Stimulated activated CD4-positive, alpha-beta T cell treated with anti-CD3 and anti-CD28 coated beads, Interleukin-4, amount 100 ng/mL, for 48 hours (primary cell): ENCODE measurements at regions not wholly inside any gene's neighbourhood (a gene's known extent, or its start where the extent isn't known, plus 50 kb on each side); places are given as distances from the start of the nearest gene placed in this dataset.

Experiments used
- DNase-seq, 2 donors: peaks; one replicate each; pipeline ENCODE4 v3.0.0-alpha.2; 2020; ENCODE audit warnings: low read depth in 2 of 2

DNA sequence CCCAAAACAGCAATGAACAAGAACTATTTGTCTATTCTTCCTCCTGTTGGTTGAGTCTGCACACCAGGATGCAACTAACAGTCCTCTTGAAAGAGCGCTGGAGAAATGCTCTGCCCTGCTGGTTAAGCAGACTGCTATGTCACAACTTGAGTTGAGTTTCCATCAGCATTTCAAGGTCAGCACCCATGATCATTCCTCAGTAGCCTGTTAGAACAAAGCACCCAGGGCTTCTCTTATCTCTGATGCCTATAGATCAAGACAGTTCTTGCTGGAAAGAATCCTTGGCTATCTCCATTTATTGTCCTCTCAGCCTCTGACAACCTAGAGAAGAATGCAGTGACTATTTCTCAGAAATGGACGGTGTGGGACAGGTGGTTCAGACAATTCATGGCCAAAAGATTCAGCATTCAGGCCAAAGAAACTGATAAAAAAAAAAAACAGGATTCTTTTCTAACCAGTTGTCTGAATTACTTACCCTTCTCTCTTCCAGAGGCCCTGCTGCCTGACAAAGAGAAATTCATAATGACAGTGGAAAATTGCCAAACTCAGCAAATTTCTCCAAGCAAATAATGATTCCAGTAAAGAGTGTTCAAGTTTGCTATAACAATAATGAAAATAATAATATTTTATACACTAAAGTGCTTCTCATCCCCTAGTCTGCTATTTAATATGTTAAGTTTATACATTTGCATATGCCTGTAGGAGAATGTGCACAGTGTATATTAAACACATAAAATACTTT lies 306.7 kb downstream of the EMP1 start:
- no peak for DNase-seq

DNA sequence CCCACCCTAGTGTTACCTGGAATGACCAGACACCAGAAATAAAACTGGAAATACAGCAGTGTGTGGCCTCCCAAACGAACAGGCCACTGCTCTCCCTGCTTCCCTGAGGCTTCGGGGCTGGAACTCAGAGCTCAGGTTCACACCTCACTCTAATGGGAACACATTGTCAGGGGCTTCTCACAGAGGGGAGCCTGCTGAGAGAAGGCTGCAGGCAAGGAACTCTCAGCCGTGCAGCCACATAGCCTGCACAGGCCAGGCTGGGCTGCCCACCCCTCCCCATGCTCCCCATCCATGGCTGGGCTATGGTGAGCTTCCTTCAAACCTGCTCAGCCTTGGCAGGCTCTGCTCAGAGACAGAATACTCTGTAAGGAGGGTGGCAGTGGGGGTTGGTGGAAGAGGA lies 302.5 kb downstream of the EMP1 start:
- no peak for DNase-seq

DNA sequence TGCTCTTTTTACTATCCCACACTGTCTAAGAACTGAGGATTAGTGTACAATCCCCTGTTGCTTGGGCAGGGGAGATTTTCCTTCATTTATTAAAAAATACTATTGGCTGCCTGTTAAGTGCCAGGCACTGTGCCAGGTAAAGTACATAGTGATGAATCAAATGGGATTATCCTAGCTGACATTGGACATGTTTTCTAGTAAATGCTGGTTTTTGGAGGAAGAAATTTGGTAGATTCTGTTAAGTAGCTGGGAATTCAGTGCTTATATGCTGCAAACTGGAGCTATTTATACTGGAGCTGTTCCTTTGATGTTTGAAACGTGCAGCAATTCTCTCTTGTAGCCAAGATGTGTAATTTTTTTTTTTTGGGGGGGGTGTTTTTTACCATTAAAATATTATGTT lies 299.6 kb downstream of the EMP1 start:
- no peak for DNase-seq

DNA sequence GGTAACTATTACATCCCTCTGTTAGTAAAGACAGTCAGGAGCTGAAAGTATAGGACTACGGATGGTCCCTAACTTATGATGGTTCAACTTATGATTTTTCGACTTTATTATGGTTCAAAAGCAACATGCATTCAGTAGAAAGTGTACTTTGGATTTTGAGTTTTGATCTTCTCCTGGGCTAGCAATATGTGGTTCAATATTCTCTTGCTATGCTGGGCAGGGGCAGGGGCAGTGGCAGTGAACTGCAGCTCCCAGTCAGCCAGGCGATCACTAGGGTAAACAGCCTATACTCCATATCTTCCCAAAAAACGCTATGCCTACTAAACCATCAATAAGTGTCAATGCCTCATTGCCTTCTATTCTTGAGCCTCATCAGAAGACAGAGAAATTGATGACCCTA lies 292.7 kb downstream of the EMP1 start:
- no peak for DNase-seq

DNA sequence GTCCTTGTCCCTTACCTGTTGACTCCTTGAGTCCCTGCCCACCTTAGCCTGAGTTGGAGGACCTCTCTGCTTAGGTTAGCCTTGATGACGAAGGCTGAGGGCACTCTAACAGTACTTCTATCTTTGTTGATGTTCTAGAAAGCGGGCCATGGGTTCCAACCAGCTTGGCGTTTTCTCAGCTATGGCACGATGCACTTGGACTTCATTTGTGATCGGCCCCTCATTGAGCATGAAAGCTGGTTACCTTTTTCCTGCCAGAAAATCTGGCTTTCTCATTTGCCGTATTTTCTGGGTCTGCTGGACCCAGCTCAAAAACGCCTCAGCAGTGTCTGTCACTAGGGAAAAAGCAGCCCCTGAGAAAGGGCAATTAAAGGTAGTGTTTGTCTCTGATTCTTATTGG lies 290.8 kb downstream of the EMP1 start:
- DNase-seq: no peak

DNA sequence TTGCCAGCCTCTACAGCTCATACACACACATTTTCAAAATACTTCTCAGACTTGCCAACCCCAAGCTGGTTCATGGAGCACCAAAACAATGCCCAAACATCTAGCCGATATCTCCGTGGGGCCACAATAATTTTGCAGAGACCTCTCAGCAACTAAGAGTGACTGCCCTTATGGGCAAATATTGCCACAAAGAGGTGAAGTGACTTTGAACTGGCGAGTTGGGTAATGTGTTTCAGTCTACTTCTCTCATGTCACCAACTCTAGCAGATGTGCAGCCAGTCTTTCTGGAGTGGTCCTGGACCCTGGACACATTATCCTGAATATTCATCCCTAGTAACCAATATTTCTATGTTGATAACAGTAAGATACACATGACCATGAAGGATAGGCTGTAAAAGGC lies 290.3 kb downstream of the EMP1 start:
- DNase-seq: no peak

DNA sequence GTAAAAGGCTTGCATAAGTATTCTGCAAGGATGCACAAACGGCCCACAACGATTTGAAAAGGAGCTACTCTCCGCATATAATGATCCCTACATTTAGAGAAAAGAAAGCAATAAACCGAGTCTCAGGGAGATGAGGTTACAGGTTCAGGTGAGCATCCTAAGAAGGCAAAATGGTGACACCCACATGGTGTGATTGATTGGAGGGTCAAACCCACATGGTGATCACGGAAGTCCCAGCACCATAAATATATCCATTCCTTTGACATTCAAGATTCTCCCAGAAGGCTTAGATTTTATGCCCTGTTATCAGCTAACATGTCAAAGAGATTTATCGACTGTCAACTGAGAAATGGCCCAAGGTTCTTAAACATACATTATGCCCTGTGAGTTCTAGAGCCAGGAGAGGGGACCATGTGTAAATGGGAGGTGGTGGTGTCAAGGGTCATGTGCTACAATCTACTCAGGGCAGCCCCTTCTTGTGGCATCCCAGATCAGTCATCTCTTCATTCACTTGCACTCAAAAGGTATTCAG lies 282.2 kb downstream of the EMP1 start:
- DNase-seq: no peak

DNA sequence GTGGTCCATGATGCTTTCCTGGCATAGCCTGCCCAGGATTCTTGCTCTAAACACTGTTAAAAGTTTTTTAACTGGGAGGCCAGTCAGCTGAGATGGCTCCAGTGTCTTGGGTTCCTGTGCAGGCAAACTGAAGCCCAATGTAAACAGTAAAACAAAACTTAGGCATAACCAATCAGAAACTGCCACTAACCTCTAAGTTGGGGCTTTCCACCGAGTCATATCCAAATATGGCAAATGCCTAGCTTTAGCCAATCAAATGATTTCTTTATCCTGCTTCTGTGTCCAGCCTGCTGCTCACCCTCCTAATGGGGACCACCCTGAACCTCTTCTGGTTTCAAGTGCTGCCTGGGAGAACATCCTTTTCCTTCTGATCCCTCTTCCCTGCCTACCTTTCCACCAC lies 277.9 kb downstream of the EMP1 start:
- no peak for DNase-seq

DNA sequence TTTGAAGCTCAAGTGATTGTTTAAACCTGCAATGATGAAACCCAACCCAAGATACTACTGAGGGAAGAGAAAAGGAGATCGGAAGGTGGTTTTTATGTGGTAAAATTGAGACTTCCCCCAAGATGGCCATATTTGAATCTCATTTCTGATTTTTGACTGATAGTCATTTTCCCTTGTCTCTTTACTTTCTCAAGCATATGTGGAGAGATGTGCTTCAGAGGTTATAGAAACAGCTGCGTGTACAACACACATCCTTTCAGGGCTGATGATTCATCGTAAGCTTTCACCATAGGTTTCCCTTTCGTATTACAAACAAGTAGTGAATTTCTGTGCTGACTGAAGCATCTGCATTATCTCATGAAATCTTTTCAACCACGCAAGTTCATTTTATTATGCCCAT lies 276.2 kb downstream of the EMP1 start:
- no peak for DNase-seq

DNA sequence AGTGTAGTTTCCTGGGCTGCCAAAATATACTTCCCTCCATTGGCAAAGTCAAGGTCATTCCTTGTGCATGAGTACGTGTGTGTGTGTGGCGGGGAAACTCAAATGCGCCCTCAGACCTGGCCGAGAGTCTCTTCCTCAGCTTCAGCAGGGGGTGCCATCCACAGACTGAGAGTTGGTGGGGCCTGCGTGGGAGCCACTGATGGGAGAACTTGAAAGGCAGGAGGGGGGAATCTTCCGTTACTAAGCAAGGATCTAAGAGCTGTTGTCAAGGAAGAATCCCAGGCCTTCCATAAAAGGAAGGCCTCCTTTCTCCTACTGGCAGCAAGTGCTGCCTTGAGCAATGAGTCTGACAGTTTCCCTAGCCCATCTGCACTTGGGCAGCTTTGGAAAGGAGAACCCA lies 274.9 kb downstream of the EMP1 start:
- DNase-seq: no peak

DNA sequence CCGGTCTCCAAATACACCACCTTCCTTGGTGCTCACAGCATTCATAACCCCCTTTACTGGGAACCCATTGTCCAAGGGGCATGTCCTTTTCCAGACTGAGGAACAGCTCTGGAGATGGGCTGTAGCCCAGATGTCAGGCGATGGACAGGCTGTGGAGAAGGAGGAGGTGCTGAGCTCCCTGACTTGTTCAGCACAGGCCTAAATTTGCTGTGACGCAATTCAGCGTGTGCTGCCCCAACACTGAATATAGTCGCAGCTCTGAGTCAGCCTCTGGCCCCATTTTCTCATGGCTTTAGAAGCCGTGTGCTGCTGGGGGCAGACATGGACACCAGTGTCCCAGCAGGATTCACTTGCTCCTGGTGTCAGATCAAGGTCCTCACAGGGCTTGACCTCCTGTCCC lies 269.1 kb downstream of the EMP1 start:
- no peak for DNase-seq

DNA sequence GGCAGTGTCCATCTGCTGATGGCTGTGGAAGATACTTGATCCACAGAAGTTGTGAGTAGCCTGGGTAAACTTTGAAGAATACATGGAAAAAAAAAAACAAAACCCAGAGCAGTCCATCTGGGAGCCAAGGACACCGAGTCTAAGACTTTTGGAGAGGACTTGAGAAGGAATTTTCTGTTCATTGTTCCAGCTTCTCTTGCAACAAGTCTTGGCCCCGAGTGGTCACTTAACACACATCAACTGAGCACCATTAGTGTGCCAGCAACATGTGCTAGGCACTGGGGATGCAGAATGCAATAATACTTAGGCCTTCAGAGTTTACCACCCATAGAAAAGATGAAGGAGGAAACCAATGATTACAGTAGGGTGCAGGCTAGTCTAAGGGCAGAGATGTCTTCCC lies 266.7 kb downstream of the EMP1 start:
- DNase-seq: no peak

DNA sequence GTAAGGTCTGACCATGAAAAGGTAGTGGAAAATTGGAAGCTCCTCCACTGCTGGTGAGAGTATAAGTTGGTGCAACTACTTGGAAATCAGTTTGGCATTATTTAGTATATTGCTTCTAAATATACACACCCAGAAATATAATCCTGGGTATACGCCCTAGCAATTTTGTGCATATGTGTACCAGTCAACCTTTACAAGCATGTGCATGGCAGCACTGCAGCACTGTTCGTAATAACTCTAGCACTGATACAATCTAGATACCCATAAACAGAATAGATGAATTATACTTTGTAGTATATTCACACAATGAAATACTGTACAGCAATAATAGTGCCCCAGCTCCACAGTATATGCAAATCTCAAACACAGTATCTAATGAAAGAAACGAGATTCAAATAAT lies 265.9 kb downstream of the EMP1 start:
- DNase-seq: no peak

DNA sequence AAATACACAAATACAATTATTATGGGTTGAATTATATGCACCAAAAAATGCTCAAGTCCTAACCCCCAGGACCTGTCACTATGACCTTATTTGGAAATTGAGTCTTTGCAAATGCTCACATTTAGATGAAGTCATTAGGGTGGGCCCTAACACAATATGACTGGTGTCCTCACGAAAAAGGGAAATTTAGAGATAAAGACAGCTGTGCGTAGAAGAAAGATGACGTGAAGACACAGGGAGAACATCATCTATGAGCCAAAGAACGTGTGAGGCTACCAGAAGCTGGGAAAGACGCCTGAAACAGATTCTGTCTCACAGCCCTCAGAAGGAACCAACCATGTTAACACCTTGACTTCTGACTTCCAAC lies 259.2 kb downstream of the EMP1 start:
- DNase-seq: no peak

DNA sequence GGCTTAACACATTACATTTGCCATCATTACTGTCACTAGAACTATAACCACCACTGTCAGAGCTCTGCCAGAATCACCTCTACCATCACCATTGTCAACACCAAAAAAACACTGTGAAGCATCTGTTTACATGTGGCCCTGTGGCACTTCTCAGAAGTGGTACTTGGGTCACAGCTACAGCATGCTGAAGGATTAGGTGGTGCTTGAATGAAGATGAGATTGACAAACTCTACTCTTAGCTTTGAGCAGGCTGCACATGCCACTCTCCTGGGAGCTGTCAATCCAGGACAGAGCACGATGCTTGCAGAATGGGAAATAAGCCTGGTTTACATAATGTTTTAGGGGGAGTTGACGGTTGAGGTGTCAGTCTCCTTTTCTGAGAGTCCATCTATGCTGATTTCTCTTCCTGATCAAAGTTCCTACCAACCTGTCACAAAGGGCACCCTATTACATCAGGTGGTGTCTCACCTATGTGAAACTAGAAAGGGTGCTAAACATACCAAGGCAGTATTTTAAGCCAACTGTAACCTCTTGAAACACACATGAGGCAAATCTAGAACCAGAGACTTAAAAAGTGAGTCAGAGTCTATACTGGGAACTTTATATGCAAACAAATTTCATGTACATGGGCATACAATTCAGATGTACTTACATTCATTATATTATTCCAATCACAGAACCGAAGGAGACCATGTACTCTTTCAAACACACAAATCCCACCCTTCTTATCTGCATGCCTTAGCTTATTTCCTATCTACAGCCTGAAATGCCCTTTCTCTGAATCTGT lies 258.7 kb downstream of the EMP1 start:
- no peak for DNase-seq

DNA sequence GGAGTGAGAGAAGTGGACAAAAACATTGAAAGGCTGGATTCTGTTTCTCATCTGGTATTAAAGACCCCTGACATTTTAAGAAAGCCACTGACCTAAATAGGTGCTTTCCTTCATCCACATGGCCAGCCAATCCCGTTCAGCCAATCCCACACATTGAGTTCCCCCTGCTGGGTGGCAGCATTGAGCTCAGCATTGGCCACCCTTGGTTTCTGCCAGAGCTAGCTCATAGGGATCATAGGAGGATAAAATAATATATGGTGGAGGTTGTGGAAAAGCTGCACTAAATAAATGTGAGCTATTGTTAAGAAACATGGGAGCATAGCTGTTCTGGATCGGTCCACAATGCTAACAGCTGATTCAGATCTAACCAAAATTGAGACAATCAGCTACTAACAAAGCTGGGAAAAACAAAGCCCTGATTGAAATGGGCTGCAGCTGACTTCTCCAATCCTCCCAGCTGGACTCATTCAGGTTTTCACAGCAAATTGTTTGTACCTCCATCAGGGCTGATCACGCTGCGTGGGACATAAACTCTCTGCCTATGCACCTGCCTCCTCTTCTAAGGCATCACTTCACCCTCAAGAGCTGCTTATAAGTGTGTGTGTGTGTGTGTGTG lies 256.5 kb downstream of the EMP1 start:
- DNase-seq: no peak

DNA sequence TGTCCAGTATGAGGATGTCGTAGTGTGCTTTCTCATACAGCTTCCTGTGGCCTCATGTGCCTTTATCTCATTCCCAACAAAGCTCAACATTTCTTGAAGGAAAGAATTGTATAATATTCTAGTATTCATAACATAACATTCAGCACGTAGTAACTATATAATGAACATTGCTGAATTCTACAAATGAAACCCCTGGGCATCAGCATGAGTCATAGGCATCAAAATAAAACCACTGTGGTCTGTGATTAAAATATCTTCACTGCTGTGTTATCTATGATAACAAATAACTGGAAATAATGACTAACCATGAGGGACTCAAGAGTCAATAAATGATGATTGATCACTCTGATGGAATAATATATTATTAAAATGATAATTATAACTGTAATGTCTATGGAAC lies 255.2 kb downstream of the EMP1 start:
- DNase-seq: no peak

DNA sequence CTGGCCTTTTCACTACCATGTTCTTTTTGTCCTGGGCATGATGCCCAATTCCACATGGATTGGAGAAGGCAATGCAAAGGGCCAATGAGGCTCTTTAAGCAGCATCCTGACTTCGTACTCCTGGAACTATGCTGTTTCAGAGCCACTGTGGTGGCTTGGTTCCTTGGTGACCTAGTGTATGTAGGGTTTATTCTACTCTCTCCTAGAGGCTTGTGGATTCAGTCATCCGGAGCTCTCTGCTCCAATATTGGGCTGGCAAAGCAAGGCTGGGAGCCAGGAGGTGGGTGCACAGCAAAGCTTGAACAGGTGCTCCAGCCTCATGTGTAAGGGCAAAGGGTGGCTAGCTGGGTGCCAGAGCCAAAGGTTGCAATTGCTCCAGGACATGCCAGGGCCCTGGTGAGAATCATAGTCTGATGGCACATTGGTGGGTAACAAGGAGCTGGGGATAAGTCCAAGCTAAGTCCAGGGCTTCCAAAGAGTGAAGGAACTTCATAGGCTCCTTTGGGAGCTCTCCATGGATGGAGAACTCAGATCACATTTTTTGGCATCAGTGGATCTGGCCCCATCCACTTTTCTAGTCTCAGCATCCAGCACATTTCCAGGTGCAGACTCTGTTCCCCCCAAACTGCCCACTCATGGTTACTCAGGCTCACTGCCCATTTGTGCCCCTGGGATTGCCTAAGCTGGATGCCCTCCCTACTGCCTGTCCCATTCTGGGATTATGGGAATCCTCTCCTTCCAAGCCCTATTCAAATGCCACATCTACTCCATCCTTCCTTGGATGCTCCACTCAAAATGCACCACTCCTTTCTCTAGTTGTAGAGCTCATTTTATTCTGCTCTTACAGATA lies 253.9 kb downstream of the EMP1 start:
- no peak for DNase-seq

DNA sequence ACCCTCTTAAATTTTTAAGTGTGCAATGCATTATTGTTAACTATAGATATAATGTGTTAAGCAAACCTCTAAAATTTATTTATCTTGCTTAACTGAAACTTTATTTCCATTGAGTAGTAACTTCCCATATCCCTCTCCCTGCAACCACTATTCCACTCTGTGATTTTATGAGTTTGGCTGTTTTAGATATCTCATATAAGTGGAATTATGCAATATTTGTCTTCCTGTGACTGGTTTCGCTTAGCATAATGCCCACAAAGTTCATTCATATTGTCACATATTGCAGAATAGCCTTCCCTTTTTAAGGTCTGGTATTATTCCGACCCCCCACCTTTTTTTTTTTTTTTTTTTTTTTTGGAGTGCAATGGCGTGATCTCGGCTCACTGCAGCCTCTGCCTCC lies 247.6 kb downstream of the EMP1 start:
- DNase-seq: no peak

DNA sequence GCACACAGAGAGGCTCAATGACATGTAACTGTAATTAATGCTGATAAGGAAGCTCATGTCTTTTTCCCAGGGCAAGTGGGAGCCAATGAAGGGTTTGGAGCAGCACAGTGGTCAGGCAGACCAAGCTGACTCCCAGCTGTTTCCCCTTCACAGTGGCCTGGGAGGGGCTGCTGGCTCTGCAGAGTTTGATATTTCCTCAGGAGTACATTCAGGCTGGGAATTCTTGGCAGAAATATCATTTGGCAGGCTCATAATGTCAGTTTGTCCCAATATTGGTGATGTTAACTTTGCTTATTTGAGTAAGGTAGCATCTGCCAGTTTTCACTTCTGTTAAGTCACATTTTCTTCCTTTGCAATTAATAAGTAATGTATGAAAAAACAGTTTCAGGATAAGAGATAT lies 247.0 kb downstream of the EMP1 start:
- no peak for DNase-seq

DNA sequence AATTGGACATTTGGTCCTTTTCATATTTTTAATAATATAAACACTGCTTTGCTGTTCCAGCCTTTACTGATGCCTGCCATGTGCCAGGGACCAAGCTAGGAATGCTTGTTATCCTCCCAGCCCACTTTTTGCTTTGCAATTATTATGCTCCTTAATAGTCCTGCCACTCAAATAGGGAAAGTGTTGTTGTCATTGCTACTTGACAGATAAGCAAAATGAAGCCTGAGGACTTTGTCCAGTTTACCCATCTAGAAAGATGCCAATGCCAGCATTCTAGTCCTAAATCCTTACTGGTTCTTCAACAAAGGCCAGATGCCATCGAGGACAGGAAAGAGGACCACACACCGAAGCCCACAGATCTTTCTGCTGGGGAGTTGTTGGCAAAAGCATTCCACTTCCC lies 246.5 kb downstream of the EMP1 start:
- no peak for DNase-seq

DNA sequence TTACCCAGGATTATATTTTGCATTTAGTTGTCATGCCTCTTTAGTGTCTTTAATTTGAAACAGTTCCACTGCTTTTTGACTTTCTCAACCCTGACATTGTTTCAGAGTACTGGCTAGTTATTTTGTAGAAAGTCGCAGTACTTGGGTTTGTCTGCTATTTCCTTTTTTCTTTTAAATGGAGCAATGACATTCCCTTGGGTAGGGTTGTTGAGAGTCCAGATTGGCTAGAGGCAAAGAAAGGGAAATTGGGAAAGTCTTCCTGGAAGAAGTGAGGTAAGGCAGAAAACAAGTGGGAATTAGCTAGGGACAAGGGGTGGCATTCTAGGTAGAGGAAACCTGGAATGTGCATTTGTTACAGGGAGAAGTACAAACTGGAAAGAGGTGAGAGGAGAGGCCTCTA lies 245.9 kb downstream of the EMP1 start:
- no peak for DNase-seq
